Neuron (in vitro differentiated cells): ENCODE measurements at regions not wholly inside any gene's neighbourhood (a gene's known extent, or its start where the extent isn't known, plus 50 kb on each side); places are given as distances from the start of the nearest gene placed in this dataset.
"Not testable (repeated sequence)": the region's sequence is repeated elsewhere in the genome, so short reads cannot be mapped to it uniquely, and the experiment has no call there.

Source experiments
- H2AFZ ChIP-seq: one replicate; pipeline ENCODE4 v1.6.1; 2013; ENCODE audit warnings: low read depth, mild to moderate bottlenecking, inconsistent platforms, low read length, moderate library complexity
- H3K27me3 ChIP-seq: one replicate; pipeline ENCODE4 v1.6.1; 2013; ENCODE audit warnings: low read length; ENCODE audit not compliant: insufficient read depth
- H3K36me3 ChIP-seq: one replicate; pipeline ENCODE4 v1.6.1; 2013; ENCODE audit warnings: low read length; ENCODE audit not compliant: insufficient read depth
- H3K4me1 ChIP-seq: one replicate; pipeline ENCODE4 v1.6.1; 2013; ENCODE audit warnings: low read length; ENCODE audit not compliant: insufficient read depth
- H3K4me3 ChIP-seq: 2 replicates; pipeline ENCODE4 v1.5.1; 2013; ENCODE audit warnings: mild to moderate bottlenecking, low read length, moderate library complexity
- H3K9me3 ChIP-seq: one replicate; pipeline ENCODE4 v1.6.1; 2013; ENCODE audit warnings: low read length

DNA sequence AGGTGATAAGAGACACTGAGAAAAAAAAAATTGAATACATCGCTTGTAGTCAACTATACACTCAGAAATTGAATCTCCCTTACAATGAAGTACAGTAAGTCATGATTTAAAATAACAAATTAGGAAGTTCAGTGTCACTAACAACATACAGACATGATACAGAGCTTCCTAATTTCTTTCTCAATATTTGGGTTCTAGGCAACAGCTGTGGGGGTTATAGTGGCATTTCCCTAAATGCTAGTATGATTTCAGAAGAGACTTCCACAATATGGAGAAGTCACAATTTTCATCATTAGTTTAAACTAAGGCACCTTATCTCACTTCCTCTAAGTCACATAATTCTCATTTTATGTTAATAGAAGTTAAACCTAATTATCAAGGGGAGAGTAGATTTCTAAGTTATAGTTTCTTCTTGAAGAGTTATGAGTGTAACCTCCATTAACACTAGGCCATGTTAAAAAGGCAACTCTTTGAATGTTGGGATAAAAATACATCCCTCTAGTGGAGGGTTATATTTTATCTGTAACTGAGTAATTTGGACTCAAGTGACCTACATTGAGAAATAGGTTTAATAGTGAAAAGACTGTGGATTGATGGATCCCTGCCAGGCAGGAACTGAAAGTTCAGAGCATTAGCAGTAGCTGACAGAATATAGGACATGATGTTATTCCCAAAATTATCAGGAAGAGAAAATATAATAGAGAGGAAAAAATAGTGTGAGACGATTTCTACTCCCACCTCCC lies 286.0 kb upstream of the SUCLG2 start:
- Histone ChIP-seq H3K9me3 (no peaks in the 10 kb centered on the region), H2AFZ (no peak overlapping the region), H3K36me3 (no peaks in the 10 kb centered on the region), H3K4me3 (no peak overlapping the region), H3K4me1 (no peaks in the 10 kb centered on the region), H3K27me3 (no peaks in the 10 kb centered on the region)

- Histone ChIP-seq H3K9me3 (no peaks in the 10 kb centered on the region), H3K27me3 (no peaks in the 10 kb centered on the region), H3K36me3 (no peaks in the 10 kb centered on the region), H2AFZ (no peak overlapping the region), H3K4me1 (no peaks in the 10 kb centered on the region), H3K4me3 (no peak overlapping the region)
Measured at GRCh38 chr3:67937498-67938118, 283.2 kb upstream of the SUCLG2 start.

DNA sequence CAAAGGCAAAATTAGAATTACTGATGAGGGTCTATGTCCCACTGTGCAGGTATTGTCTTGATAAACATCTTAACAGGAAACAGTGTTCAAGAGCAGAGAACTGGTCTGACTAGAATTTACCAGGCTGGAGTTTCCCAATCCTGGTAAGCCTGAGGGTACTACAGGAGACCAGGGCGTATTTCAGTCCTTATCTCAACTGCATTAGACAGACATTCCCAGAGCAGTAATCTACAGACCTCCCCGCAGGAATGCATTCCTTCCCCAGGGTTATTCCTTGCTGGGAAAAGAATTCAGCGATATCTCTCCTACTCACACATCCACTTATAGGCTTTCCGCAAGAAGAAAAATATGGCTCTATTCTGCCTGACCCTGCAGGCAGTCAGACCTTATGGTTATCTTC lies 276.0 kb upstream of the SUCLG2 start:
- not testable (repeated sequence) for H3K36me3 ChIP-seq, H3K9me3 ChIP-seq, H3K4me1 ChIP-seq, H3K27me3 ChIP-seq, H3K4me3 ChIP-seq, H2AFZ ChIP-seq

- Histone ChIP-seq H2AFZ (no peak overlapping the region), H3K4me3 (no peak overlapping the region), H3K27me3 (no peaks in the 10 kb centered on the region), H3K4me1 (no peaks in the 10 kb centered on the region), H3K9me3 (no peaks in the 10 kb centered on the region), H3K36me3 (no peaks in the 10 kb centered on the region)
Measured at GRCh38 chr3:67923796-67924195, 269.4 kb upstream of the SUCLG2 start.

- Histone ChIP-seq H3K4me3 (no peak overlapping the region), H3K36me3 (no peaks in the 10 kb centered on the region), H2AFZ (no peak overlapping the region), H3K4me1 (no peaks in the 10 kb centered on the region), H3K27me3 (no peaks in the 10 kb centered on the region), H3K9me3 (no peaks in the 10 kb centered on the region)
Measured at GRCh38 chr3:67920969-67921368, 266.6 kb upstream of the SUCLG2 start.

DNA sequence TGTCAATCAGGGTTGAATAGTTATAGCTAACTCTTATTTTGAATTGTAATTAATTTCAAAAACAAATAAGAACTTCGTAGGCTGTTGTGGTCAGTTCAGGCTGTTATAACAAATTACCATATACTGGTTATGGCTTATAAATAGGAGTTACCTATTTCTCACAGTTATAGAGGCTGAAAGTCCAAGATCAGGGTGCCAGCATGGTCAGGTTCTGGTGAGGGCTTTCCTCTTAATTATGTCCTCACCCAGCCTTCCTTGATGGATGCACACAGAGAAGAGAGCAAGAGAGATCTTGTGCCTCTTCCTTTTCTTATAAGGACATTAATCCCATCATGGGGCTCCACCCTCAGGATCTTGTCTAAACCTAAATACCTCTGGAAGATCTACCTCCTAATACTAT lies 265.9 kb upstream of the SUCLG2 start:
- Histone ChIP-seq H3K36me3 (no peaks in the 10 kb centered on the region), H2AFZ (no peak overlapping the region), H3K4me3 (no peak overlapping the region), H3K9me3 (no peaks in the 10 kb centered on the region), H3K27me3 (no peaks in the 10 kb centered on the region), H3K4me1 (no peaks in the 10 kb centered on the region)

- Histone ChIP-seq H3K36me3 (no peaks in the 10 kb centered on the region), H3K27me3 (no peaks in the 10 kb centered on the region), H3K4me1 (no peaks in the 10 kb centered on the region), H2AFZ (no peak overlapping the region), H3K4me3 (no peak overlapping the region), H3K9me3 (no peaks in the 10 kb centered on the region)
Measured at GRCh38 chr3:67916353-67916752, 261.9 kb upstream of the SUCLG2 start.

DNA sequence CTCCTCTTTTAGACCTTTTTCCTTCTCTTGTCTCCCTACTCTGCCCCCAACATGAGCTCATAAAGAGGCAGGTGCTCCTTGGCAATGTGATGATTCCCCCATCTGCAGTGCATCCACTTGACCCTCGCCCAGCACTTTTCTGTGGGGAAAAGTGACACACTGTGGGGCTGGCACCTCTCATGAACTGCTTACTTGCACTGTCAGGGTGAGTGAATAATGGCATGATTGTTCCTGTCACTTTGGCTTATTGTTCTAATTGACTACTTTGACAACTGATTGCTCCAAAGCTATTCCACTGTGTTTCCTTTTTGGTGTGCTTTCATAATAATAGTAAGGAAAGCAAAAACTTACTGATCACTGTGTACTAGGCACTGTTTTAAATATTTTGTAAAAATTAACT lies 253.3 kb upstream of the SUCLG2 start:
- Histone ChIP-seq H2AFZ (no peak overlapping the region), H3K27me3 (no peaks in the 10 kb centered on the region), H3K4me1 (no peaks in the 10 kb centered on the region), H3K9me3 (no peaks in the 10 kb centered on the region), H3K36me3 (no peaks in the 10 kb centered on the region), H3K4me3 (no peak overlapping the region)

GRCh38 chr3:67906261-67906660 lies 251.8 kb upstream of the SUCLG2 start:
- Histone ChIP-seq H3K4me3 (no peak overlapping the region), H3K4me1 (no peaks in the 10 kb centered on the region), H3K9me3 (no peaks in the 10 kb centered on the region), H3K27me3 (no peaks in the 10 kb centered on the region), H2AFZ (no peak overlapping the region), H3K36me3 (no peaks in the 10 kb centered on the region)

- Histone ChIP-seq H3K4me1 (no peaks in the 10 kb centered on the region), H2AFZ (no peak overlapping the region), H3K9me3 (no peaks in the 10 kb centered on the region), H3K36me3 (no peaks in the 10 kb centered on the region), H3K4me3 (no peak overlapping the region), H3K27me3 (no peaks in the 10 kb centered on the region)
Measured at GRCh38 chr3:67901681-67902080, 247.3 kb upstream of the SUCLG2 start.

DNA sequence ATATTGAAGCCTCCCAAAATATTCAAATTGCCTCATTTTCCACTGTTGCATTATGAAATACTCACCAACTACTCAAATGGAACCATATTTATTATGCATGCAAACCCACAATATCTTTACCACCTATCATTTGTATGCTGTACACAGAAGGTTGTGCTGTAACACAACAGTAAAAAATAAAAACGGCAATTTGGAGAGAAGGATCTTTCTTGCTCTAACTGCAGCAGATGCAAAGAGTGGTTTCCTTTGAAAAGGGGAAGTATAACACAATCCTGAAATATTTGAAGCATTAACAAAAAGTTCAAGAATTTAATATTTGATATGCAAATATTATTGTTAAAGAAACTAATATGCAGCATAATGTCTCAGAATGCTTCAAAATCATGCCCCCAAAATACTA lies 244.5 kb upstream of the SUCLG2 start:
- H3K4me1 ChIP-seq, result no peaks in the 10 kb centered on the region
- H3K4me3 ChIP-seq, result no peak overlapping the region
- no peaks in the 10 kb centered on the region for H3K9me3 ChIP-seq
- H3K36me3 ChIP-seq, result no peaks in the 10 kb centered on the region
- no peak overlapping the region for H2AFZ ChIP-seq
- no peaks in the 10 kb centered on the region for H3K27me3 ChIP-seq

GRCh38 chr3:67897351-67898336 lies 243.2 kb upstream of the SUCLG2 start:
- H3K4me1 ChIP-seq, result no peaks in the 10 kb centered on the region
- H3K9me3 ChIP-seq, result no peaks in the 10 kb centered on the region
- H3K4me3 ChIP-seq, result no peak overlapping the region
- no peak overlapping the region for H2AFZ ChIP-seq
- no peaks in the 10 kb centered on the region for H3K36me3 ChIP-seq
- H3K27me3 ChIP-seq, result no peaks in the 10 kb centered on the region

GRCh38 chr3:67896130-67896529 lies 241.7 kb upstream of the SUCLG2 start:
- H3K9me3 ChIP-seq, result no peaks in the 10 kb centered on the region
- H2AFZ ChIP-seq, result no peak overlapping the region
- H3K4me3 ChIP-seq, result no peak overlapping the region
- no peaks in the 10 kb centered on the region for H3K27me3 ChIP-seq
- H3K36me3 ChIP-seq, result no peaks in the 10 kb centered on the region
- no peaks in the 10 kb centered on the region for H3K4me1 ChIP-seq
